HG02970 (cell line): ENCODE measurements at regions not wholly inside any gene's neighbourhood (a gene's known extent, or its start where the extent isn't known, plus 50 kb on each side); places are given as distances from the start of the nearest gene placed in this dataset.

Experiments
- ATAC-seq: cut with Tn5 transposase; IDR thresholded peaks from one replicate; pipeline ENCODE4 v1.9.1; 2021; ENCODE audit warnings: mild to moderate bottlenecking, moderate library complexity, moderate number of reproducible peaks; ENCODE audit not compliant: unreplicated experiment, low FRiP score

DNA sequence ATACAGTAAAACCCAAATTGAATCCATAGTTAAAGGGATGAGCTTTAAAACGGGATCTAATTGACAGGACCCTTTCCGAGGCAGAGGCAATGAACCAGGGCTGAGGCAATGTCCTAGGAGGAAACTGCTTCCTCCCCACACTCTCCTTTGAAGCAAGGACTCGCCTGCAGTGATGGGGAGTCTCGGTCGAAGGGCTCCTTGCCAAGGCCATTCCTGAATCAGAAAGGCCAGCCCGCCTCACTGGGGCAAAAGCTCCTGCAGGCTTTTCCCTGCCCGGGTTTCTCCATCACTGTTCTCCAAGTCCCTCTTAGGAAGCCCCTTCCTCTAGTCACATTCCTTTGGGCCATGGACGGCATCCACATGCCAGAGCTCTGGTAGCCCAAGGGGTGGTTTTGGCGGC lies 132.0 kb downstream of the RBFOX3 start:
- no peak for ATAC-seq

DNA sequence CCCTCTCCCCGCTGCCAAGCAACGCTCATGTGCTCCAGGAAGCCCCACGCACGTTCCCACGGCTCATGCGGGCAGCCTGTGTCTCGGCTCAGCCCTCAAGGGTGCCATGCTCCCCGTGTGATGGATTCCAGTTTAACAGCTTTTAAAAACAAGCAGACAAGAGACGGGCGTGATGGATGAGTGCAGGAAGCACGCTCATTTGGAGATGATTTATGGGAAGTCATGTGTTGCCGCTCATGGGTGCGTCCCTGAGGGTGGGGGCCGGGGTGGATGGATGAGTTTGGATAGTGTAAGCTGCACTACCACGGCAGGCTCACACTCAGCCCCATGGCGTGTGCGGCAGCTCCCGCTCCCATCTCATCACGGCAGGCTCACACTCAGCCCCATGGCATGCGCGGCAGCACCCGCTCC lies 132.8 kb downstream of the RBFOX3 start:
- ATAC-seq = no peak

DNA sequence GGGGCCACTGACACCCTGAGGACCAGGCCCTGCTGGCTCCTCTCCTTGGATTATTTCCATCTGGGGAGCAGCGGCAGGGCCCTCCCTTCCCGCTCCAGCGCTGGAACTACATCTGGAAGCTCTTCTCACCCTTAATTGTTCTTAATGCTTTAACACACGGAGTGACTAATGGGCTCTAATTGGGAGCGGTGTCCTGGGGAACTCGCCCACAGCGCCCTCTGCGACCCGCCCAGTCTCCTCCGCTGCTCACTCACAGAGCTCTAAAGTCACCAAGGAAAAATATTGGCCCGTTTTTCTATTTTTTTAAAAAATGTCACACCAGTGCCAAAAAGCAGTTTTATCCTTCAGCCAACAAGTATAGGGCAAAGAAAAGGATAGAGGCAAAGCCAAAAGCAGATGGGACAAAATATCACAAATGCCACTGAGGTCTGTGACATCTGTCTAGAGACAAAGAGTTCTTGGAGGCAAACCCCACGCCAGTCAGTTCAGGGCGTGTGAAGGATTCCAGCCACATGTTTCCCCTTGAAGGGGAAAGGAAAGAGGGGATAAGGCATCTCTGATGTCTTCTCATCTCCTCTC lies 134.7 kb downstream of the RBFOX3 start:
- ATAC-seq = no peak

DNA sequence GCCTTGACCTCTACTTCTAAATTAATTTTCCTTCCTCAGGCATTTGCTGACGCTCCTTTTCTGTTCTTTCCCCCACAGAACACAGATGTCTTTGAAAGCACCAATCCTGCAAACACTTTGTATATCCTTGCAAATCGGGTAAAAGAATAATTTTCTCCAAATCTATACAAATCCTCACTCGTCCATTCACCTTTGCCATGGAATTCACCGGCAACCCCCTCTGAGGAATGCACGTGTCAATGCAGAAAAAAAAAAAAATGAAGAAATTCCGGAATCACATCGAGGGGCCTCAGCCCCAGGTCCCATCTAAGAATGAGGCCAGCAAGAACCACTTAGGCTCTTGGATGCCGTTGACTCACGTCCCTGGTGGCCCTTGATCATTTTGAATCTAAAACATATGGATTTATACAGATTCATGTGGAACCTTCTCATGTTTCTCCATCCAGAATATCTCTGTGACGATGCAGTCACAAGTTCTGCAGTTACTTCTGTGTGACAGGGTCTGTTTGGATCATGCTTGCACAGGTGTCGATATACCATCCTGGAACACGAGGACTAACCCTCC lies 136.9 kb downstream of the RBFOX3 start:
- no peak for ATAC-seq

DNA sequence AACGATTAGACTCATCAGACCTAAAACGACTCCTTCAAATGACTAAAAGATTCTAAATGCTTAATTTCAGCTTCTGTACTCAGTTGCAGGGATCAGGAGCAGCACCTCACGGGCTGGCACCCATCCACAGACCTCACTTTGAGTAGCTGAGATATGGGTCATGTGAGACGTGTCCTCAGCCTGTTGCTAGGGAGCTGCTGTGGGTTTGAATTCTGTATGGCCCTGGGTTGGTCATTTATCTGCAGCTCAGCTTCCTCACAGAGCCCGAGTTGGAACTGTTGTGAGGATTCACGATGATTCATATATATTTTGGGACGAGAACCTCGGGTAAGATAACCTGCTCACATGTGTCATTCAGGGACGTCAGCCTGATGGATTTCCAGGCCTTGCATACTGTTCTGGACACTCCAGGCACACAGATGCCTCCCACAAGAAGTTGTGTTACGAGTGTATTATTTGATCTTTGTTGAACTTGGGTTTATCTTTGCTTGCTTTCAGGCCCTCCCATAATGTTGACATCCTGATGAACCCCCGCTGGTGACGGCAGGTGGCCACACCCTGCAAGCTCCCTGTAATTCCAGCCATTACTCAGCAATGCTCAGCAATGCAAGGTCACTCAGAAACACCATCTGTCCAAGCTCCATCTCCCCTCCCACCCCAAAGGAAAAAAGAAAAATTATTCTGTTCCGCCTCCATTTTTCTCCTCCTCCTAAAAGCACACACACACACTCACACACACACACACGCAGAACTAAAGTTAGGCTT lies 137.6 kb downstream of the RBFOX3 start:
- no peak for ATAC-seq

DNA sequence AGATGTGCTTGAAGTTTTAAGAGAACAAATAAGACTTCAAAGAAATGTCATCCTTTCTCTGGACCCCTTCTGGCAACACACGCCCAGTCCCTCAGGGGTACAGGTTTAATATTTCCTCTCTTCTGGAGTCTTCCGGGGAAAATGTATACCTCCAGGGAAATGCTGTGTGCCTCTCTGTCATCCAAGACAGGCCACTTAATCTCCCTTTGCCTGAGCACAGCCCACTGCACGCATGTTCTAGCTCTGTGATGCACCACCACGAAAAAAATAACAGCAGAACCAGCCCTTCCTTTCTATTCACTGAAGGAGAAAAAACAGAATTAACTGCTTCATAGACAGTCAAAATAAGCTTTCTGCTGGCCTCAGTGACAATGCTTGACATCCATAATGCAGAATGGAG lies 140.1 kb downstream of the RBFOX3 start:
- no peak for ATAC-seq

DNA sequence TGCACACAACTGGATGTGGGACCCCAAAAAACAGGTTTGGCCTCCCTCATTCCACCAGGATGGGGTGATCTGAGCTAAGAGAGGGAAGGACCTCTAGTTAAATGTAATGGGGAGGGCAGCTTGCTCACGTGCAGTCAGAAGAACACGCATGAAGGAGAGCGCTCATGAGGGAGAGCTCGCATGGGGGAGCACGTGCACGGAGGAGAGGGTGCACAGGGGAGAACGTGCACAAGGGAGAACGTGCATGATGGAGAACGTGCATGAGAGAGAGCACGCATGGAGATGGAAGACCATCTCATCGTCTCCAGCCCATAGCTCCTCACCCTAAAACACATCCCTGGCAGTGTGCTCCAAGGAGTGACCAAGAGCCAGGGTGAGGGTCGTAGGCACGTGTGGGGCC lies 141.2 kb downstream of the RBFOX3 start:
- no peak for ATAC-seq

DNA sequence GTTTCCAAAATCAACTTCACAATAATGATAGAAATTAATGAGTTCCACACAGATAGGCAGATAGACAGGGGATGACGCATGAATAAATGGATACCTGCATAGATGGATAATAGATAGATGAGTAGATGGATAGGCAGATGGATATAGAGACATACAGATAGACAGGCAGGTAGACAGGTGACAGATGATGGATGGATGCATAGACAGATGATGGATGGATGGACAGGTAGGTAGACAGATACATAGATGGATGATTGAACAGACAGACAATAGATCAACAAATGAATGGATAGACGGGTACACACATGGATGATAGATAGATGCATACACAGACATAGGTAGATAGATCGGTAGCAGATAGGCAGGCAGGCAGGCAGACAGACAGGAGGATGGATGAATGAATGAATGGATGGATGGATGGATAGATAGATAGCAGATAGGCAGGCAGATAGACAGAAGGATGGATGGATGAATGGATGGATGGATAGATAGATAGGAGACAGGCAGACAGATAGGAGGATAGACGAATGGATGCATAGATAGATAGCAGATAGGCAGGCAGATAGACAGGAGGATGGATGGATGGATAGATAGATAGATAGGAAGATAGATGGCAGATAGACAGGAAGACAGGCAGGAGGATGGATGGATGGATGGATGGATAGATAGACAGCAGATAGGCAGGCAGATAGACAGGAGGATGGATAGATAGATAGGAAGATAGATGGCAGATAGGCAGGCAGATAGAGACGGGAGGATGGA lies 142.5 kb downstream of the RBFOX3 start:
- ATAC-seq = no peak

DNA sequence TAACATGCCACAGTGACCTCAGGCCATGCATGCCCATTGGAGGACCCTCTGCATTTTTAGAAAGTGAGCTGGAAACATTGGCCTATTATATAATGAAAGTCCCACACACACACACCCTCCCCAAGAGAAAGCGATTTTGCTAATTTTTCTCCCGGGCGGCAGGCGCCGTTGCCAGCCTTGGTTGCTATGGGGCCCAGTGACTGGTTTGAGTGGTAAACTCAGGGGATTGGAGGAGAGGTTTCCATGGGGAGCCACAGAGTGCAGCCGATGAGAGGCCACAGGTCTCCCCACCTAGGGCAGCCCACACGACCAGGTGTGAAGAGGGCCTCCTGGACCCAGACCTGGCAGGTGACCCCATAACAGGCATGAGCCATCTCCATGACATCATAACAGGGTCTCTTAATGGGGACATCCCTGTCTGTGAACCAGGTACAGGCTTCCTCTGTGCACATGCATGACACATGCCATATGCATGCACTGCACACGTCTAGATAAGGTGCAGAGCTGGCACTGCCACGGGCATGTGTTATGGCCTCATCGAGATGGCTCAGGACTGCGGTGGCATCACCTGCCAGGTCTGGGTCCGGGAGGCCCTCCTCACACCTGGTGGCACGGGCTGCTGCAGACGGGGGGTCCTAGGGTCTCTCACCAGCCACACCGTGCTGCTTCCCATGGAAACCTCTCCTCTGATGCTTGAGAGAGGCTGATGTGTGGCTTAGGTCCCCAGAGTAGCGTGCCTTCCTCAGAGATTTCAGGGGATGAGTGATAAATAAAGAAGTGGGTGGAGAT lies 144.1 kb downstream of the RBFOX3 start:
- ATAC-seq = no peak

DNA sequence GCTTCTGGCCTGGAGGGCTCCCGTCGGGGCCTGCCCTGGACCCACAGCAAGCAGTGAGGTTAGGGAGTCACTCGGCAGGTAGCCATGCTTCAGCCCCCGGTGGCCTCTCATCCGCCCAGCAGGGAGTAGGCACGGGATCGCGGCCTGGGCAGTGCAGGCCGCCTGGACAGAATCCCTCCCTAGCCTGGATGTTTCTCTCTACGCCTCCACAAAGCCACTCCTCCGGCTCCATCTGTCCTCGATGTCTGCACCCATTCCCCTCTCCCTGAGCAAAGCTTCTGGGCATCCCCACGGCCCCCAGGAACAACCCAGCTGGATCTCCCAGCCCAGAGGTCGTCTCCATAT lies 145.2 kb downstream of the RBFOX3 start:
- no peak for ATAC-seq

DNA sequence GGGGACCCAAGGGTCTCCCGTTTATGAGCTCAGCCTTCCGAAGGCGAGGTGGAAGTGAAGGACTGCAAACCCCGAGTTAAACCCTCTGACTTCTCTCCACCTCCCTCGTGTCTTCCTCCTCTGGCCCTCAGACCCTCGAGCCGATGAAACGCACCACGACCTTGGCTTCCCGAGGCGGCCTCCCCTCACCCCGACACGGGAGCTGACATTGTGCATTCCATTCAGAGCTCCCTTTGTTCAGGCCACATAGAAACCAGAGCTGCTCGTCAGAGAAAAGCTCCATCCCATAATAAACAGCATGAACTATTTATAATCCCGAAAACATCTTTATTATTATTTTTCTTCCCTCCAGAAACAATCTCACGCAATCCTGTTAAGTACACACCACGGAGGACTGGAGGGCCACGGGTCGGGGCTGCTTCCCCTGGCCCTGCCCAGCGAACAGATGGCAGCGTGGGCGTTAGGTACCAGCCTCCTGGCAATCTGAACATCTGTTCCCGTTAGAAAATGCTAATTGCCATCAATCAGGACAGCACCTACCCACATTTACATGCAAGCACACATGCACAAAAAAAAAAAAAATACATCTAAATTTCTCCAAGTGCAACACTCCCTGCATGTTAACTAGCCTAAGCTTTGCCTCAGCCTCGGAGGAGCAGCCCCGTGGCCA lies 145.7 kb downstream of the RBFOX3 start:
- no peak for ATAC-seq

DNA sequence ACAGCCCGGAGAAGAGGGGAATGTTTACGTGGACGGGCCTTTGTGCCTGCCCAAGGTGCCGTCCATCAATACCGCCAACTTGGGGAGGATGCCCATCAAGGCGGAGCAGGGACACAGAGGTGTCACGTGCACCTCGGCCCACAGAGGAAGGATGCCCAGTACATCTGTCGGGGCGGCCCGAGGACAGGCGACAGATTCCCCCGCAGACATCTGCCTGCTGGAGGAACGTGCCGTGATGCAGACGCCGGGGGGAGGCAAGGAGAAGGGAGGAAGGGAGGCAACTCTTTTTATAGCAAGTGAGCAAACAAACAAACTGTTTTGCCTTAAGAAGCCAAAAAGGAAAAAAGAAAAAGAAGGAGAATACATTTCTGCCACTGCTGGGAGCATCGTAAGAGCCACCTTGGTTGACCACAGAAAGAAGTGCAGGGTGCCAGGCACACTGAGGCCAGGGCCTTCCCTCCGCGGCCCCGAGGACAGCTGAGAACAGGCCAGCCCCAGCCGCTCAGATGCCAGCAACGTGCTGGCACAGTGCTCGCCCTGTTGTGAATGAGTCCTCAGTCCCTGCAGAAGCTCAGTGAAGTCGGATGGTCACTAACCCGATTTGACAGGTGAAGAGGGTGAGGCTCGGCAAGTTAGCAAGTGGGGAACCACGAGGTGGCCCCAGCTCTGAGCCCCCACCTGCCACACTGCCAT lies 146.4 kb downstream of the RBFOX3 start:
- no peak for ATAC-seq

DNA sequence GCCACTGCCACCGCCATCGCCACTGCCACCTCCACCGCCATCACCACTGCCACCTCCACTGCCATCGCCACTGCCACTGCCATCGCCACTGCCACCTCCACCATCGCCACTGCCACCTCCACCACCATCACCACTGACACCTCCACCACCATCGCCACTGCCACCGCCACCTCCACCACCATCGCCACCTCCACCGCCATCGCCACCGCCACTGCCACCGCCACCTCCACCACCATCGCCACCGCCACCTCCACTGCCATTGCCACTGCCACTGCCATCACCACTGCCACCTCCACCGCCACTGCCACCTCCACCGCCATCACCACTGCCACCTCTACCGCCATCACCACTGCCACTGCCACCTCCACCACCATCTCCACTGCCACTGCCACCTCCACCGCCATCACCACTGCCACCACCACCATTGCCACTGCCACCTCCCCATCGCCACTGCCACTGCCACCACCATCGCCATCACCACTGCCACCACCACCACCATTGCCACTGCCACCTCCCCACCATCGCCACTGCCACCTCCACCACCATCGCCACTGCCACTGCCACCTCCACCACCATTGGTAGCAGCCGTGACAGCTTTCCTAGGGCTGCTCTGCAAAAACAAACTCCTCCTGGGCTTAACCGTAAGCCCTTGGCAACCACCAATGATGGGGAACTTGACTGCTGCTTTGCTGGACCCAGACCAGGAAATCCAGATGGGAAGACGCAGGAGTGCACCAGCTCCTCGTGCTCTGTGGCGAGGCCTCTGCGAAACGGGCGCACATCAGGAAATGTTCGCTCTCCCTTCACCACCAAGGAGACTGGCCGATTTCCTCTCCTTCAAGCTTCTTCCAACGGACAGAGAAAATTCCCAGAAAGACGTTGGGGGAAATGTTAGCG lies 147.2 kb downstream of the RBFOX3 start:
- no peak for ATAC-seq

DNA sequence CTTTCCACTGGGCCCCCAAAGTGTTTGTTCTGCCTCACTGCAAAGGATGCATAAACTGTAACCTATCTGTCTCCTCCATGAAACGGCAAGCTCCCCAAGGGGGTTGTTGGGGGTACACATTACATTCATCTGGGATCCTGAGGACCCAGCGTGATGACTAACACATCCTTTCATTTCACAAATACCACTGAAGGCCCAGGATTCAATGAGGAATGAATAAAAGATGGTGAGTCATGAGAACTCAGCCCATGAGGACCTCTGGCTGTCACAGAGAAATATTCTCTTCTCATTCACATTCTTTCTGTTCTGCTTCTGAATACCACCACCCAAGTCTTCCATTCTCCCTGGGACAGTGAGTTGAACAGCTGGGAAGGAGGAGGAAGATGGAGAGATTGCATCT lies 149.8 kb downstream of the RBFOX3 start:
- no peak for ATAC-seq

DNA sequence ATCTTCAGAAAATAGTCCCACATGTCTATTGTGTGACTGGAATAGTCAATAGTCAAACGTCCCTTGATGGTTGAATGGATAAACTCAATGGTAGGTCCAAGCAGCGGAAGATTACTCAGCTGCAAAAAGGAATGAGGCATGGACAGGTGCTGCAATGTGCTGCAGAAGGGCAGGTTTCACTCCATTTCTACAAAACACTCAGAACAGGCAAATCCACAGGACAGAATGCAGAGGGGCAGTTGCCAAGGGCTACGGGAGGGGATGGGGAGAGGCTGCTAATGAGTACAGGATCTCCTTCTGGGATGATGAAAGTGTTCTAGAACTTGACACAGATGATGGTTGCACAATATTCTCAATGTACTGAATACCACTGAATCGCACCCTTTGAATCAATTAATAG lies 151.0 kb downstream of the RBFOX3 start:
- no peak for ATAC-seq

DNA sequence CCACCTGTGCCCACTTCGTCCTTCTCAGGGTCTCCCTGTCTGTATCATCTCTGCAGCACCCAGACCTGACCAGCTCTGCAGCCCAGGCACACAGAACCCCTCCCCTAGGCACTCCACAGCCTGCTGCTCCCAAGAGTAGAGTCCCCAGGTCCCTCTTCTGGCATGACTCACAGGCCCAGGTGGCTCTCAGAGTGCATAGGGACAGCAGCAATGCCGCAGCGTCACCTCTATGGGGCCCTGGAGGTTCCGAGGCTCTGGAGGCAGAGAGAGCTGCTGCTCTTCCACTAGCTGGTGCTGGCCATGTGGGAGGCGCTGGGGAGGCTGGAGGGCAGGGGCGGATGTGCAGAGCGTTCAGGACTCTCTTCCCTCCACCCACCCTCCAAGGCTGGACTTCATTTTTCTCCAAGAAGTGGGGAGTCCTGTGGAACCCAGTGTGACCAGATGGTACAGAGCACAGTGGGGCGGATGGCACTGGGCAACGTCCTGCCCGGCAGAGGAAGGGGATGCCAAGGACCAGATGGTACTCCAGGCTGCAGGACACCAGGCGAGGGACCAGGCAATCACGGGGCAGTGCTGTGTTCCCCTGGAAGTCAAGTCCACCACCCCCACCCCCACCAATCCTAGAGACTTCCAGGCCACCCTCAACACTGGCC lies 151.7 kb downstream of the RBFOX3 start:
- no peak for ATAC-seq

DNA sequence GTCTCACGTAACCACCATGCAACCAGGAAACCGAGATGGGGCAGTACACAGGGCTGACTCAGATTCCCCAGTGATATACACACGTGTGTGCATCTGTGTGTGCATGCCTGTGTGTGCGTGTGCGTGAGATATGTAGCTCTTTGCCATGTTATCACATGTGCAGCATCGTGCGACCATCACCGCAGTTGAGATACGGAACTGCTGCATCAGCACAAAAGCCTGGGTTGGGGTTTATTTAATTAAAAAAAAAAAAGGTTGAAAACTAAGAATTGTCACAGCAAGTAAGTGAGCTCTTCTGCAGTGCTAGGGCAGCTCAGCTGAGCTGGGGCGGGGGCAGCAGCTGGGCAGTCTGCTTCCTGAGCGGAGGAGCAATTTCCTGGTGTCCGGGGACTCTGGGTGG lies 152.5 kb downstream of the RBFOX3 start:
- no peak for ATAC-seq

DNA sequence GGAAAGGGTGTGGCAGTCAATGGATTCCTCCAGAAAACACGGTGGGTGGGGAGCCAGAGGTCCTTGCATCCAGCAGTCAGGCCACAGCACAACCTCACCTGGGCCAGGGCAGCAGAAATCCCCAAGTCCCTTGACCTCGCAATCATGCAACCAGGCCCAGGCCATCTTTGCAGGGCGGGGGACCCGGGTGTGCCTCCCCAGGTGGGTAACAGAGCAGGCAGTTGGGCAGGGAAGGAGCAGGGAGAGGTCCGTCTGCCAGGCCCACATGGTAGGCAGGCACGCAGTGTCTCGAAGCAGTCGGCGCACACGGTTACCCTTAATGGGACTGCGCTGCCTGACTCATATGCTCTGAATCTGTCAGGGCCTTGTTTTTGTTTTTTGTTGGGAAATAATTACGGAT lies 153.0 kb downstream of the RBFOX3 start:
- ATAC-seq = no peak
